Epithelial cell of esophagus (primary cell): ENCODE measurements at regions not wholly inside any gene's neighbourhood (a gene's known extent, or its start where the extent isn't known, plus 50 kb on each side); places are given as distances from the start of the nearest gene placed in this dataset.

Source experiments
- DNase-seq: peaks from one replicate; pipeline ENCODE4 v3.0.0; 2010; ENCODE audit warnings: low read depth
- H3K4me3 ChIP-seq: 2 replicates; pipeline ENCODE4 v1.5.1; 2011; ENCODE audit warnings: mild to moderate bottlenecking, low read length, control low read depth
- TF ChIP-seq, protein P1 (sequence below): IDR thresholded peaks from 2 replicates; pipeline ENCODE4 v1.5.1; 2011; ENCODE audit warnings: low read depth, mild to moderate bottlenecking, low read length, control low read depth, inconsistent platforms; ENCODE audit not compliant: insufficient read depth; ENCODE audit errors: missing control alignments

GRCh38 chr6:78808356-78808891, 58.9 kb upstream of the IRAK1BP1 start:
- TF ChIP-seq, protein P1, sequence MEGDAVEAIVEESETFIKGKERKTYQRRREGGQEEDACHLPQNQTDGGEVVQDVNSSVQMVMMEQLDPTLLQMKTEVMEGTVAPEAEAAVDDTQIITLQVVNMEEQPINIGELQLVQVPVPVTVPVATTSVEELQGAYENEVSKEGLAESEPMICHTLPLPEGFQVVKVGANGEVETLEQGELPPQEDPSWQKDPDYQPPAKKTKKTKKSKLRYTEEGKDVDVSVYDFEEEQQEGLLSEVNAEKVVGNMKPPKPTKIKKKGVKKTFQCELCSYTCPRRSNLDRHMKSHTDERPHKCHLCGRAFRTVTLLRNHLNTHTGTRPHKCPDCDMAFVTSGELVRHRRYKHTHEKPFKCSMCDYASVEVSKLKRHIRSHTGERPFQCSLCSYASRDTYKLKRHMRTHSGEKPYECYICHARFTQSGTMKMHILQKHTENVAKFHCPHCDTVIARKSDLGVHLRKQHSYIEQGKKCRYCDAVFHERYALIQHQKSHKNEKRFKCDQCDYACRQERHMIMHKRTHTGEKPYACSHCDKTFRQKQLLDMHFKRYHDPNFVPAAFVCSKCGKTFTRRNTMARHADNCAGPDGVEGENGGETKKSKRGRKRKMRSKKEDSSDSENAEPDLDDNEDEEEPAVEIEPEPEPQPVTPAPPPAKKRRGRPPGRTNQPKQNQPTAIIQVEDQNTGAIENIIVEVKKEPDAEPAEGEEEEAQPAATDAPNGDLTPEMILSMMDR: no peak
- DNase-seq: no peak
- no peak overlapping the region for H3K4me3 ChIP-seq

DNA sequence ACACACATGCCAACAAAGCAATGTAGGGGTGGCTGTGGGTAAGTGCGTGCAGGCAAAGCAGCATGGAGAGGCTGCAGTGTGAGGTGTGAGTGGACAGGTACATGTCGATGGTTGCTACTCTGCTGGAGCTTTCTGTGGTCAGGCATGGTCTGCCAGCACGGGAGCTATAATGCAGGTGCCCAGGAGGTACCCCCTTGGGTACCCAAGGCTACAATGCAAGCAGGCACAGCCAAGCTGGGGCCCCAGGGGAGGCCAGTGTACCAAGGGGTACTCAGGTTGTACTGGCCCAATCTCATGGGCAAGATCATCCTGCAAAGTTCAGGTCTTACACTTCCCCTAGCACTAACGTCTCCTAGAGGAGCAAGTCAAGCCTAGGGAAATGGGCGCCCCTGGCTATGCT, 58.4 kb upstream of the IRAK1BP1 start:
- no peak for DNase-seq
- TF ChIP-seq, protein P1: no peak
- no peak overlapping the region for H3K4me3 ChIP-seq

DNA sequence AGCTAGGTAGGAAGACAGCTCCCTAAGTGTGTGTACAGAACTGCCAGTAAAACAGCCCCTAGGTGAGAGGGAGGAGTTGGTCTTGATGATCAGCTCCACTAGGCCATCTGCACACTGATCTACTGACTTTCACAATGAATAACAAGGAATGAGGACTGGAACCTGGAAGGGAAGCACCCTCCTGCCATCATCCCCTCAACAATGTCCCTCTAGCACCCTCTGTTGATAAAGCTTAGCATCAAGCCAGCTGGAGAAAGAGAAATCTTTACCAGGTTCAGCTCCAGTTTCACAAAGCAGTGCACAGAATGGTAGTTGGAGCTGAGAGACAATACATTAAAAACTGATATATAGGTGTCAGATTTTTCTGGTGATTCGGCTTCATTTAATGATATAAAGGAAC, 57.2 kb upstream of the IRAK1BP1 start:
- H3K4me3 ChIP-seq: no peak overlapping the region
- TF ChIP-seq, protein P1: peak; percentile 77
- DNase-seq: peak; percentile 85

DNA sequence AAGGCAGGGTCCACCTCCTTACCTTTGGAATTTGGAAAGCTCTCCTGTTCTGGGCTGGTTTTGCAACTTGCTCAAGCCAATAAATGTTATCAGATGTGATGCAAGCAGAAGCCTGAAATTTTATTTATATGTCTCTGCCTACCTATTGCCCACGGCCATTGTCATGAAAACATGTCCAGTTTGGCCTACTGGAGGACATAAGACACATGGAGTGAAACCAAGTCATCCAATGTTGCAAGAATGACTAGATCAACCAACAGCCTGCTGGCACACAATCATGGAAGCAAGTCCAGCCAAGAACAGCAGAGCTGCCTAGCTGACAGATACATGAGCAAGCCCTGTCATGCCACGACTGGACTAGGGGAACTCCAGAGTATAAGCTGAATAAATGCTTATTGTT, 56.7 kb upstream of the IRAK1BP1 start:
- no peak overlapping the region for H3K4me3 ChIP-seq
- TF ChIP-seq, protein P1: no peak
- peak; percentile 100 for DNase-seq
